ENCODE measurements at regions not wholly inside any gene's neighbourhood (a gene's known extent, or its start where the extent isn't known, plus 50 kb on each side); places are given as distances from the start of the nearest gene placed in this dataset.

GRCh38 chr18:22830511-22830910 is 102.6 kb upstream of the RBBP8 start:
- H3K4me3 ChIP-seq (ENCODE audit: low read depth in 1 of 2, low read length in 2 of 2): no peak overlapping the region
- no peak for DNase-seq
- H4K20me1 ChIP-seq (ENCODE audit: insufficient read depth, low read length): no peaks in the 10 kb centered on the region
- no peaks in the 10 kb centered on the region for H3K4me1 ChIP-seq (ENCODE audit: insufficient read depth, low read length)
- H3K9me3 ChIP-seq (ENCODE audit: insufficient read depth, low read length, severe bottlenecking): no peaks in the 10 kb centered on the region
- no peaks in the 10 kb centered on the region for H3K79me2 ChIP-seq (ENCODE audit: insufficient read depth, low read length)
- no peak for TF ChIP-seq EZH2 (IDR thresholded peaks at IDR 0.05; ENCODE audit: borderline replicate concordance, low read depth, low read length, severe bottlenecking)
- no peak for TF ChIP-seq CTCF (IDR thresholded peaks at IDR 0.05; ENCODE audit: borderline replicate concordance, extremely low read depth, low read length, poor library complexity, severe bottlenecking)
- no peak overlapping the region for H3K9ac ChIP-seq (ENCODE audit: low read depth, low read length)
- H2AFZ ChIP-seq (ENCODE audit: low read depth, low read length): no peak overlapping the region
- H3K4me2 ChIP-seq (ENCODE audit: insufficient read depth, low read length): no peak overlapping the region
- H3K27ac ChIP-seq (ENCODE audit: low read length): no peak overlapping the region
- H3K36me3 ChIP-seq (ENCODE audit: insufficient read depth, low read length): no peaks in the 10 kb centered on the region
- H3K27me3 ChIP-seq (ENCODE audit: insufficient read depth, low read length, poor library complexity): no peaks in the 10 kb centered on the region
- ATAC-seq (ENCODE audit: insufficient read depth, low read depth): no peak

DNA sequence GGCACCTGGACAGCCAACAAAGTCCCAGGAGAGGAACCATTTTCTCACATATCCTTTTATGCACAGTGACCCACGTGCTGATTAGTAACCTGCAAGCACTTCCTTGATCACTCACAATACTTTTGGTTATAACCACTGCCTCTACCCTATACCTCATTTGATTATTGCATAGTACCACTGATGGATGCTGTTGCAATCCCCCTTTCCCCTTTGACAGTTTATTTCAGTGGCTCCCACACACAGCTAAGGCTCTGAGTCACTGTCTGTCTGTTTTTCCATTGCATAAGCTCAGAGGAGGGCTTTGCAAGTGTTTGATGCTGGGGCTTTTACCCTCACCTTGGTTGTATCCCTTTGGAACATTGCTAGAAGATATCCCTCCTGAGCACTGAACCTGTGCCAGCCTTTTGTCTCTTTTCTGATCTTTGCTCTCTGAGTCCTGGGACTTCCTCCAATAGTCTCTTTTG is 101.7 kb upstream of the RBBP8 start:
- no peak for ATAC-seq (ENCODE audit: insufficient read depth, low read depth)
- H2AFZ ChIP-seq (ENCODE audit: low read depth, low read length): no peak overlapping the region
- H3K4me2 ChIP-seq (ENCODE audit: insufficient read depth, low read length): no peak overlapping the region

DNA sequence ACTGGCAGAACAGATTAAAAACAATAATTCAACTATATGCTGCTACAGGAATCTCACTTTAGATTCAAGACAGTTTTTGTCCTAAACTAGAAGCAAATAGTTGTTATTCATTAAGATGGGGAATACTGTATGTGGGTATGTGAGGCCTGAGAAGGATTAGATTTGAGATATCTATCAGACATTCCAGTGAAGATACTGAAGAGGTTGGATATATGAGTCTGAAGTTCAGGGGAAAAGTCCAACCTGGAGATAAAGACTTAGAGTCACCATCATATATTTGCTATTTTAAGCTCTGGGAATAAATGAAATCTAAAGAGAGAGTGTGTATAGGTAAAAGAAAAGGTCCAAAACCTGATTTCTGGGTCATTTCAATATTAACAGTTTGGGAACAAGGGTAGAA is 96.2 kb upstream of the RBBP8 start:
- DNase-seq (no peak), ATAC-seq (ENCODE audit: insufficient read depth, low read depth) (no peak)
- no peak for TF ChIP-seq EZH2 (IDR thresholded peaks at IDR 0.05; ENCODE audit: borderline replicate concordance, low read depth, low read length, severe bottlenecking)
- no peak for TF ChIP-seq CTCF (IDR thresholded peaks at IDR 0.05; ENCODE audit: borderline replicate concordance, extremely low read depth, low read length, poor library complexity, severe bottlenecking)
- H3K9me3 ChIP-seq (ENCODE audit: insufficient read depth, low read length, severe bottlenecking): no peaks in the 10 kb centered on the region
- no peaks in the 10 kb centered on the region for H3K4me1 ChIP-seq (ENCODE audit: insufficient read depth, low read length)
- H3K36me3 ChIP-seq (ENCODE audit: insufficient read depth, low read length): no peaks in the 10 kb centered on the region
- no peak overlapping the region for H3K4me2 ChIP-seq (ENCODE audit: insufficient read depth, low read length)
- peaks cover 17% of the 10 kb centered on the region for H3K27me3 ChIP-seq (ENCODE audit: insufficient read depth, low read length, poor library complexity)
- H4K20me1 ChIP-seq (ENCODE audit: insufficient read depth, low read length): no peaks in the 10 kb centered on the region
- no peak overlapping the region for H2AFZ ChIP-seq (ENCODE audit: low read depth, low read length)
- H3K9ac ChIP-seq (ENCODE audit: low read depth, low read length): no peak overlapping the region
- H3K79me2 ChIP-seq (ENCODE audit: insufficient read depth, low read length): no peaks in the 10 kb centered on the region
- H3K4me3 ChIP-seq (ENCODE audit: low read depth in 1 of 2, low read length in 2 of 2): no peak overlapping the region
- H3K27ac ChIP-seq (ENCODE audit: low read length): no peak overlapping the region

More for the DNA sequence above, 101.7 kb upstream of the RBBP8 start:
- no peaks in the 10 kb centered on the region for H4K20me1 ChIP-seq (ENCODE audit: insufficient read depth, low read length)
- H3K79me2 ChIP-seq (ENCODE audit: insufficient read depth, low read length): no peaks in the 10 kb centered on the region
- no peaks in the 10 kb centered on the region for H3K9me3 ChIP-seq (ENCODE audit: insufficient read depth, low read length, severe bottlenecking)
- no peak for DNase-seq
- peaks cover 4% of the 10 kb centered on the region for H3K27me3 ChIP-seq (ENCODE audit: insufficient read depth, low read length, poor library complexity)
- no peaks in the 10 kb centered on the region for H3K36me3 ChIP-seq (ENCODE audit: insufficient read depth, low read length)
- no peaks in the 10 kb centered on the region for H3K4me1 ChIP-seq (ENCODE audit: insufficient read depth, low read length)
- no peak overlapping the region for H3K9ac ChIP-seq (ENCODE audit: low read depth, low read length)
- H3K27ac ChIP-seq (ENCODE audit: low read length): no peak overlapping the region
- H3K4me3 ChIP-seq (ENCODE audit: low read depth in 1 of 2, low read length in 2 of 2): no peak overlapping the region
- no peak for TF ChIP-seq CTCF (IDR thresholded peaks at IDR 0.05; ENCODE audit: borderline replicate concordance, extremely low read depth, low read length, poor library complexity, severe bottlenecking)
- no peak for TF ChIP-seq EZH2 (IDR thresholded peaks at IDR 0.05; ENCODE audit: borderline replicate concordance, low read depth, low read length, severe bottlenecking)

DNA sequence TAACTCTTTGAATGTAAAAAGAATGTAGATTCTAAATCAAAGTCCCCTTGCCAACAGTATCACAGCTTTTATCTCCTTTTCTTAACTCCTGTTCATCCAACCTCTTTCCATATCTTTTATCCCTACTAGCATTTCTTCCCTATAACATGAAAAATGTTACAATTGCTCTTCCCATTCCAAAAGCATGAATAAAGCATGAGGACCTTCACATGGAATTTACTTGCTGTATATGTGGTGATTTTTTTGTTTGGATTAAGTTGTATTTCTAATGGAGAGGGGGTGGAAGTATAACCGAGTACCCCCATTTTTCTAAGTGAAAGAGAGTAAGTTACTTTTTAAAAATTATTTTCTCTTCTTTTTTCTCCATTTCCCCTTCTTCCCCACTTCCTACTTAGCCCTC is 94.9 kb upstream of the RBBP8 start:
- H2AFZ ChIP-seq (ENCODE audit: low read depth, low read length): no peak overlapping the region
- H3K4me2 ChIP-seq (ENCODE audit: insufficient read depth, low read length): no peak overlapping the region
- no peak overlapping the region for H3K4me3 ChIP-seq (ENCODE audit: low read depth in 1 of 2, low read length in 2 of 2)
- peaks cover 18% of the 10 kb centered on the region for H3K27me3 ChIP-seq (ENCODE audit: insufficient read depth, low read length, poor library complexity)
- H3K36me3 ChIP-seq (ENCODE audit: insufficient read depth, low read length): no peaks in the 10 kb centered on the region
- no peaks in the 10 kb centered on the region for H4K20me1 ChIP-seq (ENCODE audit: insufficient read depth, low read length)
- TF ChIP-seq EZH2 (IDR thresholded peaks at IDR 0.05; ENCODE audit: borderline replicate concordance, low read depth, low read length, severe bottlenecking) (no peak), CTCF (IDR thresholded peaks at IDR 0.05; ENCODE audit: borderline replicate concordance, extremely low read depth, low read length, poor library complexity, severe bottlenecking) (no peak)
- H3K27ac ChIP-seq (ENCODE audit: low read length): no peak overlapping the region
- H3K9me3 ChIP-seq (ENCODE audit: insufficient read depth, low read length, severe bottlenecking): no peaks in the 10 kb centered on the region
- H3K4me1 ChIP-seq (ENCODE audit: insufficient read depth, low read length): no peaks in the 10 kb centered on the region
- H3K79me2 ChIP-seq (ENCODE audit: insufficient read depth, low read length): no peaks in the 10 kb centered on the region
- ATAC-seq (ENCODE audit: insufficient read depth, low read depth) (no peak), DNase-seq (no peak)
- no peak overlapping the region for H3K9ac ChIP-seq (ENCODE audit: low read depth, low read length)

Data from DND-41 (cell line).